DMS 273 (cell line): ENCODE measurements at regions not wholly inside any gene's neighbourhood (a gene's known extent, or its start where the extent isn't known, plus 50 kb on each side); places are given as distances from the start of the nearest gene placed in this dataset.

ENCODE experiments used
- DNase-seq: peaks from one replicate; lab custom pipeline; 2025; ENCODE audit not compliant: unreplicated experiment; lab: John Stamatoyannopoulos, UW

DNA sequence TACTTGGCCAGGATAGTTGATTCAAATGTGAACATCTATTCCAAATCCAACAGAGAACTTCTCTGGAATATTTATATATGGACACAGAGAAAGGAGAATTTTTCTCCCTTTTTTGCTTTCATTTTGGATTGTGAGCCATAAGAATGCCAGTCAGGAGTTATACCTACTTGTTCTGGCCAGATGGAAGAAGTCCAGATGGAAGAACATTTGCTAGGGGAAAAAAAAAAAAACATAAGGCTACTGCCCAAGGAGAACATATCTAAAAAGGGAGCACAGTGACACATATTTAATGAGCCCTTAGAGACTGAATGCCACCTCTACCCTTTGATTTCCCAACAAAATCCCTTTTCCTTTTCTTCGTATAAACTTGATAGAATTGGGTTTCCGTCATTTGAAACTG lies 61.7 kb upstream of the PPP2R2B start:
- peak; percentile 64 for DNase-seq

DNA sequence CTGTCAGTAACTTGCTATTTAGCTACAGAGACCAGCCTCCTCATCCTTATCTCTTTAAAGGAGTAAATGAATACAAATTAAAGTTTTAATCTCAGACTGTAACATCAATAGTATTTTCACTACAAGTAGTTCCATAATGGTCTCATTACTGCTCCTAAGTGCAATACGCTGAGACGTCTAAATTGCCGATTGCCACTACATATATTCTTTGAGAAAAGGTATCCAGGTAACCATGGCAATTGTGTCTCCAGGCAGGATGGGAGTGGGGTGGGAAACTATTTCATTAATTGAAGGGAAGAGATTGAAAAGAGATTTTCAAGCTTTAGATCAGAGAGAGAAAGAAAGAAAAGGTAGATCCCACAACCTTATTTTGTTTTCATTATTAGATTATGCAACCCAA lies 65.5 kb upstream of the PPP2R2B start:
- DNase-seq, result no peak

GRCh38 chr5:146944764-146945616 lies 66.4 kb upstream of the PPP2R2B start:
- DNase-seq, result no peak

DNA sequence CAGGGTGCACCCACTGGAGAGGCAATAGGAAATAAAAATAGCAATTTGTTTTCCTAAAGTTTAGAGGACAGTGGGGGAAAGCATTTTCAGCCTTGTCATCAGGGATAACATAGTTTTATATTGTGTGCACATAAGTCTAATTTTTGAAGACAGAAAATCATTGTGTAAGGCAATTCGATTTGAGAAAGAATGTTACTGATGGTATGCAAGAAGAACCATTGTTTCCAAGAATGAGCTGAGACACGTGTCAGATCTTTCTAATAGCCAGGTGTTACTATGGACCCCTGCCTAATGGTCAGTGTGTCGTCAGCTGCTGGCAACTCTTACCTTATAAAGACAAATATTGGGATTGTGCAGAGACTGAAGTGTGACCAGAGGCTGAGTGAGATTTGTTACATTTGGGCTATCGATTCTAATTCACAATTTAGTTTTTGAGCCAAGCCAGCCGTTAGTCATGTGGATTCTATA lies 67.1 kb upstream of the PPP2R2B start:
- DNase-seq, result no peak

DNA sequence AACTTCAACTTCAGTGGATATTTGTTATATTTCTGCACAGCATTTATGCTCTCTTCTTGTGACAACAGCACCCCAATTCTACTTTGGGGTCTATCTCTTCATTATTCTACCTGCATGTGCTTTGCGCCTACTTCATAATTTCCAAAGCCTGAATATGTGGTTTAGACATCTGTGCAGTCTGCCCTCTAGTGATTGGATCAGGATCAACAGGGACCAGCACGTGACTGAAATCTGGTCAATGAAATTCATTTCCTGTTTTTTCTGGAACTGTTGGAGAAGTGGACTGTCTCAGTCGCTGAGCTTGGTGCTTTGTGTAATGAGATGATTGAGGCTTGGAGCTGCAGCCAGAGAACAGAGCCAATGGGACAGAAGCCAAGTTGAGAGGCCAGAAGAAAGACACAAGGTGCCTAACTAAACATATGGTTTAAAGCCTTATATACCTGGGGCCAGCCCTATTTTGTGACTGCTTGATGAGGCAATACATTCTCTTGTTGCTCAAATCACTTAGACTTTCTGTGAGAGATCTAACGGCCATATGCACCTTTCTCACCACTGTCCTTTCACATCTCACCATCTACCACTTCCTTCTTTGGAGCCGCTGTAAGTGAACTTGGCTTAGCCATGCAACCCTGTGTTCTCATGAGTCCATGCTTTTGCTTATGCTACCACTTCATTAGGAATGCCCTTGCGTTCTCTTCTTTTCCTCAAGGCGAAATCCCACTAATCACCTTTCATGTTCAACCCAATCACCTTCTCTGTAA lies 68.8 kb upstream of the PPP2R2B start:
- DNase-seq, result peak; percentile 69

DNA sequence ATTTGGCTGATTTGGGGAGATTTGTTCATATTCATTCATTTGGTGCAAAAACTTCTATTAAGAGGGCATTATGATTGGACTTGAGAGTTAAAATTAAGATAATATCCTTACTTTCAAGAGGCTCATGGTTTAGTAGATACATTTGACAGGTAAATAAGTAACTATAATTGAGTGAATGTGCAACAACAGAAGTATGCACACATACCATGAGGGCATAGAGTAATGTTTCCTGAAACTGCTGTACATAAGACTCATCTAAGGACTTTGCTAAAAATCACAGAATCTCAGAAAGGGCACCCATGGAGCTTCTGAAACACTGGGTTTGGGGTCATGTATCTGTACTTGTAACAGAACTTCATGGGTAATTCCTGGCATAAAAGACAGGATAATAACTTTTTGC lies 70.1 kb upstream of the PPP2R2B start:
- no peak for DNase-seq

DNA sequence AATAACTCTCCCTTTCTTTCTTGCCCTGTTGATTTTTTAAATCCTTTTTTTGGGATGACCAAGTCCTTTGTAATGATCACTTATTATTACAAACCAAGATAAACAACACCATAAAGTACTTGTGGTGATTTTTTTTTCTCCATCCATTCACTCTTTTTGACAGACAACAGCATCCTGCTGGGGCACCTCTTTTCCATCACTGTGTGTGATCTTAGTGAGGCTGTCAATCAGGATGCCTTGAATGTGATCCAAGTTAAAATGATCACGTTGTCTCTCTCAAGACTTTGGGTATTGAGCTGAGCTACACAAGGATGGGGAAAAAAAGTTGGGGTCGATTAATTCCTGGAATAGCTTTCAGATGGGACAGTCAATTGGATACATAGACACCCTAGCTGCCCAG lies 73.6 kb upstream of the PPP2R2B start:
- no peak for DNase-seq

DNA sequence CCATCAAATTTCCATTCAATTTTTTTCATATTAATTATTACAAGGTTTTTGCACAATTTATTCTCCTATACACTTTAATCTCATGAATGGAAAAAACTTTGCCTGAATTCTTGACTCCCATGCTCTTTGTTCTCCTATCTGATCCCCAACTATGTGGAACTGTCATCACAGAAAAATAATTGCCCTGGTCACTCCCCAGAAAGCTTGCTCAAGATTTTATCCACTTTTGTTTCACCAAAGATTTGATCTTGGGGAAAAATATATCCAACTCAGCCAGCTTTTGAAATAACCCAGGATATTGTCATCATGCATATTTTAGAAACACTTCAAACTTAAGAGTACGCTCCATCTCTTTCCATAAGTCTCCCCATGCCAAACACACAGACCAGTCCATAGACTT lies 77.7 kb upstream of the PPP2R2B start:
- no peak for DNase-seq

DNA sequence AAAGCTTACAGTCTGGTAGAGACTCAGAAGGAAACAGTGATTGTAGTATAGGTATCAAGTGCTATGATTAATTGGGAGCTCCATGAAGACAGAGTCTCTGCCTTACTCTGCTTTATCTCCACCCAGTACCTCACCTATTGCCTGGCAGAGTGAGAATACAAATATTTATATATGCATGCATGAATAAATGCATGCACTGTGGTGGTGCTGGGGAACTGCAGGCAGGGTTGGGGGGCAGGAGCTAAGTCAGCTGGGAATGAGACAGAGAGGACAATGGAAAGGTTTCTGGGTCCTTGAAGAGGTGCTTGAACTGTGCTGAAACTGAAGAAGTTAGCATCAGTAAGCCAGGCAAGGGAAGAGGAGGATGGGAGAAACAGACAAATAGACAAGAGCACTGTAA lies 80.8 kb upstream of the PPP2R2B start:
- DNase-seq, result no peak

DNA sequence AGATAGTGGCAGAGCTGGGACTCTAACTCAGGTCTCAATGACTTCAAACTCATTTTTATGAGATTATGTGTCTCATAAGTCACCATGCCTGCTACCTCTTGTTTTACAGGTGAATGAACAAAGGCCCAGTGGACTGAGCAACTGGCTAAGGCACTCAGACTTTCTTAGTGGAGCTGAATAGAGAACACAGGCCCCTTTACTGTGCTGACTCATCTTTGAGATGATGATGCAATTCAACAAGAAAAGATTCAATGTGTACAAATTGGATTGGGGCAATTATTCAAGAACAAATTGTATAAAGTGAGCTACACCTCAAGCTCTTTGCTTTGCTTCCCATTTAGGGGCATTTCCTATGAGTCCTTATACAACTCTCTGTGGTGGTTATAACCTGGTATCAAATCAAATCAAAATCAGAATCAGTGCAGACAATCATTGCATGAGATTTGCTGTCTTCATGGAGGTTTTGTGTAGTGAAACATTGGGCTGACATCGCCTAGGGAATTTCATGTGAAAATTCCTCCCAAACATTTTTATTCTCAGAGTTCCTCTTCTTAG lies 84.3 kb upstream of the PPP2R2B start:
- peak; percentile 14 for DNase-seq

DNA sequence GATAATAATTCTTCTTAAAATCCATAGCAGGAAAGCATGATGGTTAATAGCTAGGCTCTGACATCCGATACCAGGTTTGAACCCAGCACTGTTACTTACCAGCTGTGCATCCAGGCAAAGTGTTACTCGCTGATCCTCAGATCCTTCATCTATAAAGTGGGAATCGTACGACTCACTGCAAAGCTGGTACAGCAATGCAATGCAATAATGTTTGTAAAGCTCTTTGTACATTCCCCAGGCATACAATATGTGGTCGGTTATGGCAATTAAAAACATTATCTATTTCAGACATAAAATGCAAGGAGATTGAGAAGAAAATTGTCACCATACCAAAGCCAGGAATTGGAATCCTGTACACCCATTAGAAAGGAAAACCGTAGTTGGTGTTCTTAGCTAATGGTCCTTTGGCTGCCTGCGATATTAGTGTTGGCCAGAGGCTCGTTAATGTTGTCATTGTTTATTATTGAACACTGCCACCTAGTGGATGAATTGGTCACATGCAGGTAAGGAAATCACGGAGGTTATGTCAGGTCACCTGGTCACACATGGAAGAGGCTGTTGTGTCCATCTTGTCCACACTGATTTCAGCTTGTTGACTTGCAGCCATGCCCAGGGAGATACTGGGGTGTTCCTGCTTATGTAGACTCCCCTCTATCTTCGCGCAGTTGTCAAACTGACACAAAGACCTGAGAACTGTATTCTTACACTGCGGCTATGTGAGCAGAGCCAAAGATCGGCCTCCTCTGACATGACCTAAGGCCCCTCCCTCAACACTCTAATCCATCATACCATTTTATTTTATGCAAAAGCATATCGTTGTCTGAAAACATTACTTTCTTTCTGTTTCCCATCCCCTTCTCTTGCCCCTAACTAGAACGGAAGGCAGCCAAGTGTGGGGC lies 87.5 kb upstream of the PPP2R2B start:
- peak; percentile 92 for DNase-seq

DNA sequence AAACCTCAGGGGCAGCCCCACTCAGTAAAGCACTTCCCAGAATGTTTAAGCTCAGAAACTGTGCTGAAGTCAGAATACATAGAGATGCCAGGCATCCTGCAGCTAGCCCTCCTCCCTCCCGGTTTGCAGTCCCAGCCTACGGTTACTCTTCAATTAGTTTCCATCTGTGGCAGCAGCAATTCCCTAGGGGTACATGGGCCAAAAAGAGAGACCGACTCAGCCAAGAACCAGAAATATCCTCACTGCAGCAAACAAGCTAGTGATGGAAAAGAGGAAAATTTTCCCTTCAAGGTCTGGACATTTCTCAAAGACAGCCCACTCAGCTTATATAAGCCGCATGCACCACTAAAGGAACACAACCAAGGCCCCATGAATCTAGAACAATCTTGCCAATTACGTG lies 89.1 kb upstream of the PPP2R2B start:
- DNase-seq, result peak; percentile 44

- no peak for DNase-seq
Measured at GRCh38 chr5:146971401-146971800, 92.8 kb upstream of the PPP2R2B start.

GRCh38 chr5:146986469-146986868 lies 107.9 kb upstream of the PPP2R2B start:
- DNase-seq, result no peak

DNA sequence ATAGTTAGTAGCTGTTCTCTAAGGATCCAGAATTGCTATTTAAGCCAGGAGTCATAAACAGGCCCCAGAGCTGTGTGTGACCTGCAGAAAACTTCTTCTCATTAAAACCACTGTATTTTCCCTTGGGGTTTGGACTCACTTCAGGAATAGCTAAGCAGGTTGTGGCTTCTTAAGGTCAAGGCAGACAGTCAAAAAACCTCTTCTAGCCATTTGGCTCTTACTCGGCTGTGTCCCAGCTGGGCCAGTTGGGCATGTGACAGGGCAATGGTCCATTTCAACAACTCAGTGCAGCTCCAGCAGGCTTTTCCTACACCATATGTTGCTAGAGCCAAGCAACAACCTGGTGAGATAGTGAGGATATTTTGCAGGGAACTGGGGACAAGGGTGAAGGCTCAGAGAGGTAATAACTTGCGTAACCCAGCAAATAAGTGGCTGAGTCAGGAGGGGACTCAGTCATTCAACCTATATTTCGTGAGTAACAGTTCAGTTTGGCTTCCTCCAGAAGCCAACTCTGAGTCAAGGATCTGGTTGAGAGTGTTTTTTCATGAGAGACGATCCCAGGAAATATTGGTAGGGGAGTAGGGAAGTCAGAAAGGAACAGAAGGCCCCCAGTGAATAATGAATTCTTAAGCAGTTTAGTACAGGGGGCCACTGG lies 115.4 kb upstream of the PPP2R2B start:
- peak; percentile 77 for DNase-seq

GRCh38 chr5:146995878-146996277 lies 117.3 kb upstream of the PPP2R2B start:
- no peak for DNase-seq

- DNase-seq, result peak; percentile 3
Measured at GRCh38 chr5:147015405-147015804, 136.8 kb upstream of the PPP2R2B start.

DNA sequence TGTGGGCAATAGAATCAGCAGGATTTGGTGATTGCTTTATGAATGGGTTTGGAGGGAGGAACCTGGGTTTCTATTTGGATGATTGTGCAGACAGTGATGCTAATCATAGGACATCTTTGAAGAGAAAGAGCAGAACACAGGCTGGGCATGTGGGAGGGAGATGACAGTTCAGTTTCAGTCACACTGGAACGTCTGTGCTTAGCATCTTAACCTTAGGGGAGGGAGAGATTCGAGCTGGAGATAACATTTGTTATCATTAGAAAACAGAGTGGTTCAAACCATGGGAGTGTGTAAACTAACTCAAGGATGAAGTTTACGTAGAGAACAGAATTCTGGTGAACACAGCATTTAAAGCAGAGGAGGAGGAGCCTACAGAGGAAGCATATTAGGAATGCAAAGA lies 138.6 kb upstream of the PPP2R2B start:
- DNase-seq, result no peak

GRCh38 chr5:147017621-147018020 lies 139.1 kb upstream of the PPP2R2B start:
- no peak for DNase-seq

DNA sequence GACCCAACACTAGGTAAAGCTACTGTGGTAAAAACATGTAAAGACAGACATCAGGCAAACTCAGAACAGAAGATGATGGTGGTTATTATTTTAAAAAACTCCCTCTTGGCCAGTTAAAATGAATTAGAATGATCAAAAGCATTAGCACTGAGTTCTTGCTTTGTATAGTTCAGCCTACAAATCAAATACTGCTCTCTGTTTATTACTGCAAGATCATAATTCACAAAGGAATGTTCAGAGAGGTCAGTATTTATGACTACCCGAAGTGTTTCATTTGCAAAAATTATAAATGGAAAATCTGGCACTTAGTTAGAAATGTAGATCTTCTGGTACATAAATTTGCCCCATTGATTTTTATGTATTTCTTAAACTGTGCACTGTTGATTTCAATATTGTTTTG lies 140.3 kb upstream of the PPP2R2B start:
- no peak for DNase-seq
